T47D (cell line): ENCODE measurements at regions not wholly inside any gene's neighbourhood (a gene's known extent, or its start where the extent isn't known, plus 50 kb on each side); places are given as distances from the start of the nearest gene placed in this dataset.
"Not testable (repeated sequence)": the region's sequence is repeated elsewhere in the genome, so short reads cannot be mapped to it uniquely, and the experiment has no call there.

ENCODE experiments used
- DNase-seq, 2 experiments: peaks; one replicate each; pipeline versions ENCODE4 v3.0.0 to v3.0.0-alpha.2; 2011 to 2012; ENCODE audit warnings: low read depth in 1 of 2, low spot score in 1 of 2
- JUND ChIP-seq: IDR thresholded peaks from 2 replicates; pipeline ENCODE4 v1.6.1; 2012; ENCODE audit warnings: low read depth
- in situ Hi-C: cut with HindIII; loops from 2 replicates; pipeline ENCODE4 v1.10.0; 2016; ENCODE audit warnings: low sequenced_read_pairs, low pct_unique_long_range_greater_than_20kb

- DNase-seq: no peak
- in situ Hi-C loops: no loop called here
- TF ChIP-seq JUND: no peak
Observed at GRCh38 chr1:157353546-157353945, 198.8 kb downstream of the FCRL5 start.

- TF ChIP-seq JUND: no peak
- no peak for DNase-seq
- in situ Hi-C loops: no loop called here
Observed at GRCh38 chr1:157352817-157353408, 199.4 kb downstream of the FCRL5 start.

GRCh38 chr1:157352216-157352615, 200.1 kb downstream of the FCRL5 start:
- no peak for DNase-seq
- no peak for TF ChIP-seq JUND
- in situ Hi-C loops: no loop called here

GRCh38 chr1:157351800-157352199, 200.5 kb downstream of the FCRL5 start:
- DNase-seq, in situ Hi-C loops: not testable (repeated sequence)

- DNase-seq: no peak
- in situ Hi-C loops: no loop called here
- TF ChIP-seq JUND: no peak
Observed at GRCh38 chr1:157348538-157349480, 203.5 kb downstream of the FCRL5 start.

- in situ Hi-C loops: no loop called here
- TF ChIP-seq JUND: no peak
- DNase-seq: no peak
Observed at GRCh38 chr1:157347506-157347905, 204.8 kb downstream of the FCRL5 start.

- in situ Hi-C loops, DNase-seq: not testable (repeated sequence)
Observed at GRCh38 chr1:157337785-157338184, 199.6 kb upstream of the ETV3 start.

GRCh38 chr1:157335056-157335455, 196.9 kb upstream of the ETV3 start:
- in situ Hi-C loops: no loop called here
- DNase-seq: no peak
- TF ChIP-seq JUND: no peak

- in situ Hi-C loops: no loop called here
- no peak for TF ChIP-seq JUND
Observed at GRCh38 chr1:157334041-157334440, 195.8 kb upstream of the ETV3 start.

GRCh38 chr1:157330177-157330576, 192.0 kb upstream of the ETV3 start:
- DNase-seq, in situ Hi-C loops: not testable (repeated sequence)

More at GRCh38 chr1:157334041-157334440, 195.8 kb upstream of the ETV3 start:
- no peak for DNase-seq

GRCh38 chr1:157328120-157328519, 189.9 kb upstream of the ETV3 start:
- DNase-seq, in situ Hi-C loops: not testable (repeated sequence)

GRCh38 chr1:157326173-157326859, 188.1 kb upstream of the ETV3 start:
- DNase-seq: no peak
- TF ChIP-seq JUND: no peak
- in situ Hi-C loops: no loop called here

- in situ Hi-C loops: no loop called here
- no peak for TF ChIP-seq JUND
- DNase-seq: no peak
Observed at GRCh38 chr1:157325220-157325619, 187.0 kb upstream of the ETV3 start.

- DNase-seq, in situ Hi-C loops: not testable (repeated sequence)
Observed at GRCh38 chr1:157321972-157322371, 183.8 kb upstream of the ETV3 start.
